ENCODE measurements at regions not wholly inside any gene's neighbourhood (a gene's known extent, or its start where the extent isn't known, plus 50 kb on each side); places are given as distances from the start of the nearest gene placed in this dataset.

- no peaks in the 10 kb centered on the region for H3K27me3 ChIP-seq (ENCODE audit: insufficient read depth, low read depth)
- no peak overlapping the region for H2AFZ ChIP-seq
- H3K4me1 ChIP-seq (replicated peaks; ENCODE audit: insufficient read depth), result no peaks in the 10 kb centered on the region
- H3K9me2 ChIP-seq (ENCODE audit: insufficient read depth), result no peaks in the 10 kb centered on the region
- no peaks in the 10 kb centered on the region for H3K79me2 ChIP-seq (ENCODE audit: low read depth)
- intact Hi-C loops (cut with micrococcal nuclease; ENCODE audit: unreplicated experiment), result no loop called here
- H4K20me1 ChIP-seq (ENCODE audit: insufficient read depth), result no peaks in the 10 kb centered on the region
- CTCF ChIA-PET, result no interaction called here
- H3K36me3 ChIP-seq (ENCODE audit: low read depth), result no peaks in the 10 kb centered on the region
- H3K4me2 ChIP-seq, result no peak overlapping the region
- H3K4me3 ChIP-seq, result no peak overlapping the region
- POLR2A ChIA-PET (ENCODE audit: unreplicated experiment), result no interaction called here
- TF ChIP-seq CTCF (conservative IDR thresholded peaks at IDR 0.05) (no peak), EZH2 (IDR thresholded peaks at IDR 0.05; ENCODE audit: low read depth) (no peak)
- H3F3A ChIP-seq (ENCODE audit: insufficient read depth, low read depth), result no peaks in the 10 kb centered on the region
- no peaks in the 10 kb centered on the region for H3K9me3 ChIP-seq (ENCODE audit: insufficient read depth, low read depth)
- no peak overlapping the region for H3K27ac ChIP-seq
- BruUV-seq (replicated peaks), result no TSS peak
- no peak for DNase-seq
These were observed 66.5 kb upstream of the PRKG1 start for GRCh38 chr10:51007781-51008180.

- intact Hi-C loops (cut with micrococcal nuclease; ENCODE audit: unreplicated experiment), result no loop called here
- ChIA-PET CTCF (no interaction called here), POLR2A (ENCODE audit: unreplicated experiment) (no interaction called here)
- TF ChIP-seq CTCF (conservative IDR thresholded peaks at IDR 0.05) (no peak), EZH2 (IDR thresholded peaks at IDR 0.05; ENCODE audit: low read depth) (no peak)
- H3K27ac ChIP-seq, result no peak overlapping the region
- no peak overlapping the region for H3K4me3 ChIP-seq
- H2AFZ ChIP-seq, result no peak overlapping the region
- no peaks in the 10 kb centered on the region for H3K27me3 ChIP-seq (ENCODE audit: insufficient read depth, low read depth)
- H3K9me2 ChIP-seq (ENCODE audit: insufficient read depth), result no peaks in the 10 kb centered on the region
- DNase-seq, result no peak
- no peaks in the 10 kb centered on the region for H4K20me1 ChIP-seq (ENCODE audit: insufficient read depth)
- BruUV-seq (replicated peaks), result no TSS peak
- no peaks in the 10 kb centered on the region for H3K9me3 ChIP-seq (ENCODE audit: insufficient read depth, low read depth)
- no peaks in the 10 kb centered on the region for H3K79me2 ChIP-seq (ENCODE audit: low read depth)
- H3K36me3 ChIP-seq (ENCODE audit: low read depth), result no peaks in the 10 kb centered on the region
- H3K4me2 ChIP-seq, result no peak overlapping the region
- no peaks in the 10 kb centered on the region for H3K4me1 ChIP-seq (replicated peaks; ENCODE audit: insufficient read depth)
- no peaks in the 10 kb centered on the region for H3F3A ChIP-seq (ENCODE audit: insufficient read depth, low read depth)
These were observed 65.9 kb upstream of the PRKG1 start for GRCh38 chr10:51008346-51008745.

- ChIA-PET CTCF (no interaction called here), POLR2A (ENCODE audit: unreplicated experiment) (no interaction called here)
- Histone ChIP-seq H3K27me3 (ENCODE audit: insufficient read depth, low read depth) (no peaks in the 10 kb centered on the region), H3K79me2 (ENCODE audit: low read depth) (no peaks in the 10 kb centered on the region), H4K20me1 (ENCODE audit: insufficient read depth) (no peaks in the 10 kb centered on the region), H2AFZ (no peak overlapping the region), H3K4me1 (replicated peaks; ENCODE audit: insufficient read depth) (no peaks in the 10 kb centered on the region), H3F3A (ENCODE audit: insufficient read depth, low read depth) (no peaks in the 10 kb centered on the region), H3K9me2 (ENCODE audit: insufficient read depth) (no peaks in the 10 kb centered on the region), H3K9me3 (ENCODE audit: insufficient read depth, low read depth) (no peaks in the 10 kb centered on the region), H3K4me2 (no peak overlapping the region), H3K36me3 (ENCODE audit: low read depth) (no peaks in the 10 kb centered on the region), H3K4me3 (no peak overlapping the region), H3K27ac (no peak overlapping the region)
- intact Hi-C loops (cut with micrococcal nuclease; ENCODE audit: unreplicated experiment), result loop anchor here (1.0 kb wide), 1 partner anchor 993 kb away; no protein-coding TSS in a partner anchor
- TF ChIP-seq CTCF (conservative IDR thresholded peaks at IDR 0.05), result peak; percentile 92
- TF ChIP-seq EZH2 (IDR thresholded peaks at IDR 0.05; ENCODE audit: low read depth), result no peak
- no peak for DNase-seq
- no TSS peak for BruUV-seq (replicated peaks)
These were observed 63.3 kb upstream of the PRKG1 start for GRCh38 chr10:51010977-51011376.
